ENCODE measurements at regions not wholly inside any gene's neighbourhood (a gene's known extent, or its start where the extent isn't known, plus 50 kb on each side); places are given as distances from the start of the nearest gene placed in this dataset.

DNA sequence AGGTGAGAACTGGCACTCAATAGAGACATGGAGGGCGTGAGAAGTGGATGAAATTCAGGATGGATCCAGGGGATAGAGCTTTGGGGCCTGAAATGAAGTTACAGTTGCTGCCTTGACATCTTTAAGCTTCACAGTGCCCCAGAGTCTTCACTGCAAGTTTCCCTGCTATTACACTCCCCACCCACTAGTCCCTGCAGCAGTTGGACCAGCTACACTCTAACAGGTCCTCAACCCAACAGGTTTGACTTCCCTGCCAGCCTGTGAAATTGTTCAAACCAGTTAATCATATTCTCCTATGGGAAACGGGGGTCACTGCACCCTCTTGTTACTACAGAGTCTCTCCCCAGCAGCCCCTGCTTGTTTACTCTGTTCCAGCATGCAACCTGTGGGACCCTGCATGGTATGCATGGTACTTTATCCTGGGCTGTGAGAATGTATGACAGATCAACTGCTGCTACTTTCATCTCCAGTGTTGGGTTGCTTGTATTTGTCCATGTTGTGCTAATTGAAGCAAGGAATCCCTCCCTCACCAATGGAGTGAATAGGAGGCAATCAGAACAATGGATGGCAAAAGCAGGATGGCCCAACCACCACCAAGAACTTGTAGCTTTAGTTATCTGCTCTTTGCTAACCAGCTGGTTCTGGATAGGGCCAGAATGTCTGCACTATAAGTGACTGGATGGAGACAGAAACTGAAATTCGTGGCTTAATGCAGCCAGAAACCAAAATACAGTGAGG is 314.2 kb downstream of the OLFM4 start:
- no peaks in the 10 kb centered on the region for H3K27me3 ChIP-seq (ENCODE audit: control insufficient read depth, low read length)
- no peaks in the 10 kb centered on the region for H3K79me2 ChIP-seq (ENCODE audit: control insufficient read depth, low read length)
- no peaks in the 10 kb centered on the region for H3K9me2 ChIP-seq (replicated peaks; ENCODE audit: control insufficient read depth, low read length)
- H3K36me3 ChIP-seq (ENCODE audit: control insufficient read depth, low read length): no peaks in the 10 kb centered on the region
- H3F3A ChIP-seq (ENCODE audit: control insufficient read depth, insufficient read depth): no peaks in the 10 kb centered on the region
- no peaks in the 10 kb centered on the region for H4K20me1 ChIP-seq (ENCODE audit: control insufficient read depth, insufficient read depth, low read depth, low read length)
- no peak overlapping the region for H3K27ac ChIP-seq (ENCODE audit: low read depth, low read length)
- no peak overlapping the region for H3K4me3 ChIP-seq (ENCODE audit: low read length)
- TF ChIP-seq EZH2phosphoT487 (IDR thresholded peaks at IDR 0.05; ENCODE audit: borderline replicate concordance, low read length) (no peak), CTCF (IDR thresholded peaks at IDR 0.05; ENCODE audit: low read depth, low read length, poor library complexity, severe bottlenecking) (no peak)
- H3K4me1 ChIP-seq (ENCODE audit: control insufficient read depth, low read length): no peaks in the 10 kb centered on the region
- H3K9me3 ChIP-seq (ENCODE audit: control insufficient read depth, insufficient read depth, low read length): no peaks in the 10 kb centered on the region
- no peak overlapping the region for H3K4me2 ChIP-seq (ENCODE audit: low read length)

DNA sequence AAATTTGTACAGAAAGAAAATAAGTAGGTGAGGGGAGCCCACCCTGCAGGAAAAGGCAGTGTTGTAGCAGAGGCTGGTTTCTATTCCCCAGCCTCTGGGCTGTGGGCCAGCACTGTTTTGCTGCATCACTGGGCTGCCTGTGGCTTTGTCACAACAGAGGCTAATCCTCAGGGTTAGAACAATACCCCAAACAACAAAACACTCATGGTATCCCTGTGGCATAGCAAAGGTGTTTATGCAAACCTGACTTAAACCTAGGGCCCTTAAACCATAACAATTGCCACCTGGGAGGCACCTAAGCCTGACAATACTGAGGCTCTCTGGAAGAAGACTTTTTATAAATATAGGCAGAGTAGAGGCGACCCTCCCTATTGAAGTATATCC is 314.7 kb downstream of the OLFM4 start:
- TF ChIP-seq EZH2phosphoT487 (IDR thresholded peaks at IDR 0.05; ENCODE audit: borderline replicate concordance, low read length) (no peak), CTCF (IDR thresholded peaks at IDR 0.05; ENCODE audit: low read depth, low read length, poor library complexity, severe bottlenecking) (no peak)
- Histone ChIP-seq H3K36me3 (ENCODE audit: control insufficient read depth, low read length) (no peaks in the 10 kb centered on the region), H3K4me2 (ENCODE audit: low read length) (no peak overlapping the region), H3F3A (ENCODE audit: control insufficient read depth, insufficient read depth) (no peaks in the 10 kb centered on the region), H3K27ac (ENCODE audit: low read depth, low read length) (no peak overlapping the region), H3K9me2 (replicated peaks; ENCODE audit: control insufficient read depth, low read length) (no peaks in the 10 kb centered on the region), H3K9me3 (ENCODE audit: control insufficient read depth, insufficient read depth, low read length) (no peaks in the 10 kb centered on the region), H3K79me2 (ENCODE audit: control insufficient read depth, low read length) (no peaks in the 10 kb centered on the region), H3K27me3 (ENCODE audit: control insufficient read depth, low read length) (no peaks in the 10 kb centered on the region), H3K4me3 (ENCODE audit: low read length) (no peak overlapping the region), H4K20me1 (ENCODE audit: control insufficient read depth, insufficient read depth, low read depth, low read length) (no peaks in the 10 kb centered on the region), H3K4me1 (ENCODE audit: control insufficient read depth, low read length) (no peaks in the 10 kb centered on the region)

DNA sequence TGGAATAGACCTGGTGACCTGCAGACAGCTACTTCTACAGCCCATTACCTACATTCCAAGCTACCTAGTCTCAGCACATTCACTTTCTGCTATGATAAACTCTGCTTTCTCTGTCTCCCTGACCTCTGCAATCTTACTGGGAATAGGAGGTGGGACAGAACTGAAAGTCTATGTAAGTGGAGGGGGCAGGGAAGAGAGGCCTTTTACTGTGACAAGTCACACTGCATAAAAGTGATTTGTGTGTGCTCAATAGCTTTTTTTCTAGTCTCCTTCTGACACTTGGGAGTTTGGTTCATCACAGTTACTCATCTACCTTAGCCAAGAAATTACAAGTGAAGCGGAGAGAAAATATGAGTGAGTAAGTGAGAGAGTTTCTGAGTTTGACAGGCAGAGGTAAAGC is 322.4 kb downstream of the OLFM4 start:
- Histone ChIP-seq H3K4me1 (ENCODE audit: control insufficient read depth, low read length) (no peaks in the 10 kb centered on the region), H3K4me3 (ENCODE audit: low read length) (no peak overlapping the region), H3K9me2 (replicated peaks; ENCODE audit: control insufficient read depth, low read length) (no peaks in the 10 kb centered on the region), H3K9me3 (ENCODE audit: control insufficient read depth, insufficient read depth, low read length) (no peaks in the 10 kb centered on the region), H3K36me3 (ENCODE audit: control insufficient read depth, low read length) (no peaks in the 10 kb centered on the region), H3K27me3 (ENCODE audit: control insufficient read depth, low read length) (no peaks in the 10 kb centered on the region), H3K79me2 (ENCODE audit: control insufficient read depth, low read length) (no peaks in the 10 kb centered on the region), H3K4me2 (ENCODE audit: low read length) (no peak overlapping the region), H3K27ac (ENCODE audit: low read depth, low read length) (no peak overlapping the region), H4K20me1 (ENCODE audit: control insufficient read depth, insufficient read depth, low read depth, low read length) (no peaks in the 10 kb centered on the region), H3F3A (ENCODE audit: control insufficient read depth, insufficient read depth) (no peaks in the 10 kb centered on the region)
- no peak for TF ChIP-seq CTCF (IDR thresholded peaks at IDR 0.05; ENCODE audit: low read depth, low read length, poor library complexity, severe bottlenecking)
- TF ChIP-seq EZH2phosphoT487 (IDR thresholded peaks at IDR 0.05; ENCODE audit: borderline replicate concordance, low read length): no peak
